ENCODE measurements at regions not wholly inside any gene's neighbourhood (a gene's known extent, or its start where the extent isn't known, plus 50 kb on each side); places are given as distances from the start of the nearest gene placed in this dataset.

DNA sequence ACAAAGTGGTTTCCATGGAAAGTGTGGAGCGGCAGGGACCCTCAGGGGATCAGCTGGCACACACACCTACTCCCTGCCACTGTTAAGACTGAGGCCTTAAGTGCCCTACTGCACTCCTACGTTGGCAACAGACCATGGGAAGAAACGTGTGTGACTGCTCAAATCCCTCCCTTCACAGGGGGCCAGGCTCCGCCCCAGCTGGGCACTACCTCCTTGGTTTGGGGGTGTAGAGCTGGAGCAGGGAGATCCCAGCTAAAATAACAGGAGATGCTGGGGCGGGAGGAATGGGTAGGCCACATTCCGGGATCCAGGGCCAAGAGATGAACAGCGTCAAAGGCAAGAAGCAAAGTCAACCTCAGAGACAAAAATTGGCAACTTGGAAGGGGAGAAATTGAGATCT, 231.0 kb downstream of the EN1 start:
- DNase-seq (ENCODE audit: low spot score): no peak
- POLR2A ChIA-PET (ENCODE audit: low non-redundant PET): no interaction called here
- H3K27ac ChIP-seq: no peak overlapping the region
- TF ChIP-seq, protein P1, sequence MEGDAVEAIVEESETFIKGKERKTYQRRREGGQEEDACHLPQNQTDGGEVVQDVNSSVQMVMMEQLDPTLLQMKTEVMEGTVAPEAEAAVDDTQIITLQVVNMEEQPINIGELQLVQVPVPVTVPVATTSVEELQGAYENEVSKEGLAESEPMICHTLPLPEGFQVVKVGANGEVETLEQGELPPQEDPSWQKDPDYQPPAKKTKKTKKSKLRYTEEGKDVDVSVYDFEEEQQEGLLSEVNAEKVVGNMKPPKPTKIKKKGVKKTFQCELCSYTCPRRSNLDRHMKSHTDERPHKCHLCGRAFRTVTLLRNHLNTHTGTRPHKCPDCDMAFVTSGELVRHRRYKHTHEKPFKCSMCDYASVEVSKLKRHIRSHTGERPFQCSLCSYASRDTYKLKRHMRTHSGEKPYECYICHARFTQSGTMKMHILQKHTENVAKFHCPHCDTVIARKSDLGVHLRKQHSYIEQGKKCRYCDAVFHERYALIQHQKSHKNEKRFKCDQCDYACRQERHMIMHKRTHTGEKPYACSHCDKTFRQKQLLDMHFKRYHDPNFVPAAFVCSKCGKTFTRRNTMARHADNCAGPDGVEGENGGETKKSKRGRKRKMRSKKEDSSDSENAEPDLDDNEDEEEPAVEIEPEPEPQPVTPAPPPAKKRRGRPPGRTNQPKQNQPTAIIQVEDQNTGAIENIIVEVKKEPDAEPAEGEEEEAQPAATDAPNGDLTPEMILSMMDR (conservative IDR thresholded peaks at IDR 0.05; ENCODE audit: low read depth): no peak
- CTCF ChIA-PET: no interaction called here

DNA sequence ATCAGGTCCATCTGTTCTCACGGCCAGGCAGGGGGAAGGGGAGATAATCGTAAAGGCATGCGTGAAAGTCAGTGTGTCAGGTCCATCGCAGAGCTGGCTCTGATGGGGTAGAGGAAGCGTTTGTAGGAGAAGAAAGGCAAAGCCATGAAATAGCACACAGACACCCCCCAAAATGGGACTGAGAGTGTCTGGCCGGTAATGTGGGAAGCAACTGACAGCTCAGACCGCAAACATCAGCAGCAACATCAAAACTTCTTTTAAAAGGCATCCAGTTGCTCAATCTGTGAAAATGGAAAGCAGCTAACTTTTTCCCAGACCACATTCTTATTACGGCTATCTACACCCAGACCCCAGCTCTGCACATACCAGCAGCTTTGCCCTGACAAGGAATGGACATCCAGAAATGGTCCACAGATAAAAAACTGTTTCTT, 232.6 kb downstream of the EN1 start:
- no peak overlapping the region for H3K27ac ChIP-seq
- POLR2A ChIA-PET (ENCODE audit: low non-redundant PET): no interaction called here
- no peak for DNase-seq (ENCODE audit: low spot score)
- CTCF ChIA-PET: no interaction called here
- TF ChIP-seq, protein P1 (conservative IDR thresholded peaks at IDR 0.05; ENCODE audit: low read depth): no peak

DNA sequence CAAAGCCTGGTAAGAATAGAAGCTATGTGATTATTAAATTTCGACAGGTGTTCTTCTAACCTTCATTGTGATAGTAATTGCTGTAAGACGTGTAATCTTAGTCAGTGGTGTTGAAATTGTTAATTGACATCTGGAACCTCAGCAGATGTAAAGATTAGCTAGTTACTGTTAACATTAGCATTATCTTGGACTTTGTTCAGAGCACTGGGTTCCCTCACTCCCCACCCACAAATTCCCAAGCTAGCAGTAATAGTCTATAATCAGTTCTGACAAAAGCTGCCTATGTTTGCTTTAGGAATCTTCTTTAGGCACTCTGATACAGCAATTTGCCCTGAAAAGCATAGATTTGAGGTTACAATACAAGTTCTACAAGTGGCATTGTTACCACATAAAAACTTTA, 233.7 kb downstream of the EN1 start:
- CTCF ChIA-PET: no interaction called here
- POLR2A ChIA-PET (ENCODE audit: low non-redundant PET): no interaction called here
- TF ChIP-seq, protein P1 (conservative IDR thresholded peaks at IDR 0.05; ENCODE audit: low read depth): no peak
- H3K27ac ChIP-seq: no peak overlapping the region
- no peak for DNase-seq (ENCODE audit: low spot score)

DNA sequence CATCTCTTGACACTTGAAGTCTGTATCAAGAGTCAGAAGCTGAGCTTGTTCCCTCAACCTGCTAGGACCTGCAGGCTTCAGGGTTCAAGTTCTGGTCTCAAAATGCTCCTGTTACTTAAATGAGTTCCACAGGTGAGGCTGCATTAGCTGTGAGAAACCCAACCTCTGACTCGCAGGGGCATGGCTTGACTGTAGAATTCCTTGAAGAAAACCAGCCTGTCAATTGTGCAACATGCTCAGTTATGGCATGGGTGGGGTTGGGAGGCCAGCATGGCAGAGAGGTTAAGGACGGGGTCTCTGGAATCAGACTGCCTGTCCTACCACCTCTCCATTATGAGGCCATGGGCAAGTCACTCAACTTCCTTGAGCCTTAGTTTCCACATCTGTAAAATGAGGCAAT, 235.8 kb downstream of the EN1 start:
- DNase-seq (ENCODE audit: low spot score): no peak
- POLR2A ChIA-PET (ENCODE audit: low non-redundant PET): no interaction called here
- TF ChIP-seq, protein P1 (conservative IDR thresholded peaks at IDR 0.05; ENCODE audit: low read depth): no peak
- no peak overlapping the region for H3K27ac ChIP-seq
- CTCF ChIA-PET: no interaction called here

DNA sequence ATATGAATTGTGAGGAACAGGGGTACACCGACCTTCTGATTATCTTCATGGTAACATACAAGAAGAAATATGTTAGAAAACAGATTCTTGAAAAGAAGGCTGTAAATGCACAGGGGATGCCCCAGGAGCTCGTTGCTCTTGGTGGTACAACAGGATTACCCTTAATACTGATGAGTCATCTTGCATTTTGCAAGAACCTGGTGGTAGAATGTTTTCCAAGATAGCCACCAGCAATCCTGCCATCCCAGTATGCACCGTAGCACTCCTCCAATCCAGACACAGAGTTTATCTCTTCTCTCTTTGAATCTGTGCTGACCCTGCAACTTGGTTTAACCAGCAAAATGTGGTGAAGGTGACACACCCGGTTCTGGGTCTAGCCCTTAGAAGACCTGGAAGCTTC, 238.3 kb downstream of the EN1 start:
- ChIA-PET POLR2A (ENCODE audit: low non-redundant PET) (no interaction called here), CTCF (no interaction called here)
- TF ChIP-seq, protein P1 (conservative IDR thresholded peaks at IDR 0.05; ENCODE audit: low read depth): no peak
- no peak for DNase-seq (ENCODE audit: low spot score)
- H3K27ac ChIP-seq: no peak overlapping the region

DNA sequence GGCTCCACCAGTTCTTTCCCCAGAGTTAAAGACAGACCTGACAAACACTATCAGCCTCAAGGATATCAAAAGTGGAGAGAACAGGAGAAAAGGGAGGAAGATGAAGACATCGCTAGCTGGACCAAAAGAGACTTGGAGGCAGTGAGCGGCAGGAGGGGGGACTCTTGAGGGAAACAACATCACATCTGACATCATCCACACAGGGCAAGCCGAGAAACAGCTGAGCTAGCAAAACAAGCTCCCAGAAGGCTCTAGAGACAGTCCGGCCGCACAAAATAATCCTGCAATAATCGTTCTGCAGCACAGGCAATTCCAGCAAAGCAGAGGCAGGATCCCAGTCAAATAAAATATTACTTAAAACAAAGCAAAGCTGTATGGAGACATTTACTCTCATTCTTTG, 239.8 kb downstream of the EN1 start:
- DNase-seq (ENCODE audit: low spot score): no peak
- TF ChIP-seq, protein P1 (conservative IDR thresholded peaks at IDR 0.05; ENCODE audit: low read depth): no peak
- ChIA-PET CTCF (no interaction called here), POLR2A (ENCODE audit: low non-redundant PET) (no interaction called here)
- no peak overlapping the region for H3K27ac ChIP-seq

DNA sequence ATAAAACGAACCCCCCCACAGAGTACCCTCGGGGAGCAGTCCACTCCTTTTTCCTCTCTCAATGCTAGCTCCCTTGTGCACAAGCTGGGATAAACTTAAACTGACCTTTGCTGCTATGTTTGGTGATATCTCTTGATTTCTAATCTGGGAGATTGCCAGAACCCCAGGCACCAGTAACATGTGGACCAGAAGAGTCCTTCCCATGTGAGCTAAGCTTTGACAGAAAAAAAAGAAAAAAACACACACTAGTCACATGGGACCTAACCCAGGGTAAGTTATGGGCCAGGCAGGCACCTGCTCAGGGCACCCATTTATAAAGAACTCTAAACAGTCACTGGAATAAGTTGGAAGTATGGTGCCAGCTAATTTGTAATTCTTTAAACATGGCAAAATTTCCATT, 242.6 kb downstream of the EN1 start:
- TF ChIP-seq, protein P1 (conservative IDR thresholded peaks at IDR 0.05; ENCODE audit: low read depth): no peak
- ChIA-PET POLR2A (ENCODE audit: low non-redundant PET) (no interaction called here), CTCF (interaction anchor here (0.7 to 0.9 kb wide), 2 partner anchors 14 to 58 kb away, joined by 3 read pairs; no protein-coding TSS in a partner anchor)
- H3K27ac ChIP-seq: no peak overlapping the region
- no peak for DNase-seq (ENCODE audit: low spot score)

Measured in RWPE1 (cell line).